Stimulated activated CD4-positive, alpha-beta T cell treated with anti-CD3 and anti-CD28 coated beads, Interleukin-2, amount 100 ng/mL, for 4 hours (primary cell): ENCODE measurements at regions not wholly inside any gene's neighbourhood (a gene's known extent, or its start where the extent isn't known, plus 50 kb on each side); places are given as distances from the start of the nearest gene placed in this dataset.
"Not testable (repeated sequence)": the region's sequence is repeated elsewhere in the genome, so short reads cannot be mapped to it uniquely, and the experiment has no call there.

Experiments
- DNase-seq: peaks from one replicate; pipeline ENCODE4 v3.0.0-alpha.2; 2020; ENCODE audit warnings: low read depth

- no peak for DNase-seq
Measured at GRCh38 chr1:181202986-181203555, 114.6 kb downstream of the IER5 start.

- DNase-seq = no peak
Measured at GRCh38 chr1:181204530-181204929, 116.0 kb downstream of the IER5 start.

- no peak for DNase-seq
Measured at GRCh38 chr1:181205901-181206300, 117.4 kb downstream of the IER5 start.

- DNase-seq = no peak
Measured at GRCh38 chr1:181206513-181206912, 118.0 kb downstream of the IER5 start.

- DNase-seq = no peak
Measured at GRCh38 chr1:181206979-181207790, 118.7 kb downstream of the IER5 start.

GRCh38 chr1:181208083-181208482 lies 119.6 kb downstream of the IER5 start:
- no peak for DNase-seq

GRCh38 chr1:181208967-181209366 lies 120.5 kb downstream of the IER5 start:
- no peak for DNase-seq

GRCh38 chr1:181213056-181213455 lies 124.6 kb downstream of the IER5 start:
- DNase-seq = no peak

GRCh38 chr1:181216591-181216994 lies 128.1 kb downstream of the IER5 start:
- DNase-seq = no peak

- no peak for DNase-seq
Measured at GRCh38 chr1:181219938-181220337, 131.4 kb downstream of the IER5 start.

GRCh38 chr1:181221078-181221477 lies 132.6 kb downstream of the IER5 start:
- DNase-seq = no peak

- DNase-seq = no peak
Measured at GRCh38 chr1:181222972-181223505, 134.5 kb downstream of the IER5 start.

GRCh38 chr1:181226728-181227127 lies 138.2 kb downstream of the IER5 start:
- DNase-seq = not testable (repeated sequence)

- no peak for DNase-seq
Measured at GRCh38 chr1:181239086-181239485, 150.6 kb downstream of the IER5 start.

- not testable (repeated sequence) for DNase-seq
Measured at GRCh38 chr1:181246320-181246719, 157.8 kb downstream of the IER5 start.

GRCh38 chr1:181248361-181248760 lies 159.9 kb downstream of the IER5 start:
- not testable (repeated sequence) for DNase-seq

- DNase-seq = no peak
Measured at GRCh38 chr1:181249186-181249585, 160.7 kb downstream of the IER5 start.

- no peak for DNase-seq
Measured at GRCh38 chr1:181250038-181250437, 161.5 kb downstream of the IER5 start.

GRCh38 chr1:181251001-181251712 lies 162.7 kb downstream of the IER5 start:
- DNase-seq = no peak

- no peak for DNase-seq
Measured at GRCh38 chr1:181251713-181252075, 163.2 kb downstream of the IER5 start.

- DNase-seq = not testable (repeated sequence)
Measured at GRCh38 chr1:181253601-181254000, 165.1 kb downstream of the IER5 start.

- DNase-seq = no peak
Measured at GRCh38 chr1:181255270-181255929, 166.9 kb downstream of the IER5 start.
